DOHH2 (cell line): ENCODE measurements at regions not wholly inside any gene's neighbourhood (a gene's known extent, or its start where the extent isn't known, plus 50 kb on each side); places are given as distances from the start of the nearest gene placed in this dataset.

Experiments used
- H3F3A ChIP-seq: fragments of 200-600 bp; sonication (generic), shearing (Covaris generic); 2 replicates; pipeline ENCODE4 v1.6.0; 2016; ENCODE audit warnings: antibody characterized with exemption, mild to moderate bottlenecking; ENCODE audit not compliant: control insufficient read depth, insufficient read depth
- H3K27ac ChIP-seq: fragments of 200-600 bp; sonication (generic); 2 replicates; pipeline ENCODE4 v1.5.1; 2014; ENCODE audit warnings: low read depth, mild to moderate bottlenecking, low read length, moderate library complexity
- H3K27me3 ChIP-seq: fragments of 200-600 bp; sonication (generic); 2 replicates; pipeline ENCODE4 v1.6.1; 2014; ENCODE audit warnings: mild to moderate bottlenecking, low read length, mixed read lengths; ENCODE audit not compliant: control insufficient read depth
- H3K36me3 ChIP-seq: fragments of 200-600 bp; sonication (generic); 2 replicates; pipeline ENCODE4 v1.6.1; 2014; ENCODE audit warnings: mild to moderate bottlenecking, low read length, moderate library complexity, mixed read lengths; ENCODE audit not compliant: control insufficient read depth
- H3K4me1 ChIP-seq: fragments of 200-600 bp; sonication (generic); 2 replicates; pipeline ENCODE4 v1.6.1; 2014; ENCODE audit warnings: mild to moderate bottlenecking, low read length, mixed read lengths; ENCODE audit not compliant: control insufficient read depth
- H3K4me2 ChIP-seq: fragments of 200-600 bp; sonication (generic); 2 replicates; pipeline ENCODE4 v1.6.0; 2014; ENCODE audit warnings: mild to moderate bottlenecking, low read length, moderate library complexity
- H3K4me3 ChIP-seq: fragments of 200-600 bp; sonication (generic); 2 replicates; pipeline ENCODE4 v1.5.1; 2014; ENCODE audit warnings: mild to moderate bottlenecking, low read length, mixed read lengths
- H3K79me2 ChIP-seq: fragments of 200-600 bp; sonication (generic); 2 replicates; pipeline ENCODE4 v1.6.1; 2014; ENCODE audit warnings: mild to moderate bottlenecking, low read length, mixed read lengths; ENCODE audit not compliant: control insufficient read depth
- H3K9me2 ChIP-seq: fragments of 200-600 bp; sonication (generic); replicated peaks from 2 replicates; pipeline ENCODE4 v1.6.1; 2014; ENCODE audit warnings: mild to moderate bottlenecking, low read length, mixed read lengths; ENCODE audit not compliant: control insufficient read depth
- H3K9me3 ChIP-seq: fragments of 200-600 bp; sonication (generic); 2 replicates; pipeline ENCODE4 v1.6.1; 2014; ENCODE audit warnings: antibody characterized with exemption, low read length, mixed read lengths; ENCODE audit not compliant: control insufficient read depth, insufficient read depth
- H4K20me1 ChIP-seq: fragments of 200-600 bp; sonication (generic); 2 replicates; pipeline ENCODE4 v1.6.0; 2014; ENCODE audit warnings: low read depth, mild to moderate bottlenecking, antibody characterized with exemption, low read length, moderate library complexity; ENCODE audit not compliant: control insufficient read depth, insufficient read depth
- CTCF ChIP-seq: fragments of 200-600 bp; sonication (generic); IDR thresholded peaks from one replicate; pipeline ENCODE4 v1.5.1; 2014; ENCODE audit warnings: antibody characterized with exemption, mild to moderate bottlenecking, low read depth, low read length; ENCODE audit not compliant: poor library complexity, severe bottlenecking
- EZH2phosphoT487 ChIP-seq: fragments of 200-600 bp; sonication (generic); IDR thresholded peaks from 2 replicates; pipeline ENCODE4 v1.6.1; 2017; ENCODE audit warnings: borderline replicate concordance, mild to moderate bottlenecking, antibody characterized with exemption, low read length, moderate library complexity, mixed read lengths

- Histone ChIP-seq H4K20me1 (no peaks in the 10 kb centered on the region), H3K9me2 (no peaks in the 10 kb centered on the region), H3F3A (no peaks in the 10 kb centered on the region), H3K9me3 (no peaks in the 10 kb centered on the region), H3K4me2 (no peak overlapping the region), H3K27me3 (no peaks in the 10 kb centered on the region), H3K4me3 (no peak overlapping the region), H3K4me1 (no peaks in the 10 kb centered on the region), H3K79me2 (no peaks in the 10 kb centered on the region), H3K36me3 (no peaks in the 10 kb centered on the region), H3K27ac (no peak overlapping the region)
- no peak for TF ChIP-seq CTCF
- TF ChIP-seq EZH2phosphoT487: no peak
Observed at GRCh38 chr21:24868117-24868516, 739.2 kb downstream of the MRPL39 start.

- H3K27me3 ChIP-seq: no peaks in the 10 kb centered on the region
- H3K9me3 ChIP-seq: no peaks in the 10 kb centered on the region
- H3K4me1 ChIP-seq: no peaks in the 10 kb centered on the region
- no peaks in the 10 kb centered on the region for H3F3A ChIP-seq
- H3K79me2 ChIP-seq: no peaks in the 10 kb centered on the region
- H3K9me2 ChIP-seq: no peaks in the 10 kb centered on the region
- no peaks in the 10 kb centered on the region for H4K20me1 ChIP-seq
- H3K4me3 ChIP-seq: no peak overlapping the region
- no peak for TF ChIP-seq CTCF
- TF ChIP-seq EZH2phosphoT487: no peak
- no peak overlapping the region for H3K27ac ChIP-seq
- H3K4me2 ChIP-seq: no peak overlapping the region
- H3K36me3 ChIP-seq: no peaks in the 10 kb centered on the region
Observed at GRCh38 chr21:24861471-24861870, 745.8 kb downstream of the MRPL39 start.

GRCh38 chr21:24856326-24856725 lies 751.0 kb downstream of the MRPL39 start:
- no peak overlapping the region for H3K4me2 ChIP-seq
- TF ChIP-seq CTCF (no peak), EZH2phosphoT487 (no peak)
- H3K27me3 ChIP-seq: no peaks in the 10 kb centered on the region
- no peaks in the 10 kb centered on the region for H3K4me1 ChIP-seq
- no peaks in the 10 kb centered on the region for H3K9me3 ChIP-seq
- H3K4me3 ChIP-seq: no peak overlapping the region
- no peak overlapping the region for H3K27ac ChIP-seq
- no peaks in the 10 kb centered on the region for H3K36me3 ChIP-seq
- H3K79me2 ChIP-seq: no peaks in the 10 kb centered on the region
- H4K20me1 ChIP-seq: no peaks in the 10 kb centered on the region
- H3F3A ChIP-seq: no peaks in the 10 kb centered on the region
- H3K9me2 ChIP-seq: no peaks in the 10 kb centered on the region
